CD14-positive monocyte (primary cell): ENCODE measurements at regions not wholly inside any gene's neighbourhood (a gene's known extent, or its start where the extent isn't known, plus 50 kb on each side); places are given as distances from the start of the nearest gene placed in this dataset.

Source experiments
- DNase-seq, 3 donors: peaks; one replicate each; pipeline ENCODE4 v3.0.0-alpha.2; 2011 to 2022
- H2AFZ ChIP-seq: 2 replicates; pipeline ENCODE4 v1.6.0; 2012; ENCODE audit warnings: mild to moderate bottlenecking, low read depth, low read length, inconsistent platforms; ENCODE audit not compliant: insufficient read depth, poor library complexity, severe bottlenecking
- H3K27ac ChIP-seq, 2 donors: 1 replicate in 1 of 2; 2 replicates in 1 of 2; pipeline ENCODE4 v1.5.1; 2012 to 2013; ENCODE audit warnings: low read length in 2 of 2, control low read depth in 1 of 2, inconsistent platforms in 1 of 2, low read depth in 1 of 2, mild to moderate bottlenecking in 1 of 2
- H3K27me3 ChIP-seq, 2 donors: one replicate each; pipeline versions ENCODE4 v1.6.0 to v1.6.1; 2011 to 2013; ENCODE audit warnings: low read length in 2 of 2; ENCODE audit not compliant: control insufficient read depth in 2 of 2, insufficient read depth in 2 of 2
- H3K36me3 ChIP-seq, 2 donors: replicated peaks in 1 of 2; 1 replicate in 1 of 2; 2 replicates in 1 of 2; pipeline versions ENCODE4 v1.5.1 to v1.6.1; 2012 to 2013; ENCODE audit warnings: low read length in 2 of 2, control low read depth in 1 of 2, inconsistent platforms in 1 of 2, mild to moderate bottlenecking in 1 of 2; ENCODE audit not compliant: insufficient read depth in 2 of 2, control insufficient read depth in 1 of 2
- H3K4me1 ChIP-seq, 2 donors: 1 replicate in 1 of 2; 2 replicates in 1 of 2; pipeline versions ENCODE4 v1.5.1 to v1.6.1; 2012 to 2013; ENCODE audit warnings: low read length in 2 of 2, control low read depth in 1 of 2, inconsistent platforms in 1 of 2, mild to moderate bottlenecking in 1 of 2, moderate library complexity in 1 of 2; ENCODE audit not compliant: insufficient read depth in 2 of 2, control insufficient read depth in 1 of 2
- H3K4me2 ChIP-seq: replicated peaks from 2 replicates; pipeline ENCODE3; 2012; ENCODE audit warnings: low read length, moderate library complexity, mild to moderate bottlenecking; ENCODE audit not compliant: poor library complexity, severe bottlenecking; ENCODE audit errors: extremely low read depth
- H3K4me3 ChIP-seq, 3 experiments: fragments of 200-600 bp in 1 of 3; sonication (generic) in 1 of 3; replicated peaks in 1 of 3; 1 replicate in 2 of 3; 2 replicates in 1 of 3; pipeline ENCODE4 v1.5.1; 2011 to 2013; ENCODE audit warnings: low read length in 3 of 3, mild to moderate bottlenecking in 3 of 3, control low read depth in 2 of 3, low read depth in 2 of 3, inconsistent platforms in 1 of 3, moderate library complexity in 1 of 3
- H3K79me2 ChIP-seq: 2 replicates; pipeline ENCODE4 v1.6.0; 2012; ENCODE audit warnings: mild to moderate bottlenecking, control low read depth, inconsistent platforms, low read length, moderate library complexity; ENCODE audit not compliant: insufficient read depth
- H3K9ac ChIP-seq: 2 replicates; pipeline ENCODE4 v1.6.0; 2017; ENCODE audit warnings: low read length, mild to moderate bottlenecking; ENCODE audit not compliant: insufficient read depth, poor library complexity, severe bottlenecking
- H3K9me3 ChIP-seq, 2 donors: replicated peaks in 1 of 2; 1 replicate in 1 of 2; 2 replicates in 1 of 2; pipeline versions ENCODE4 v1.5.1 to v1.6.1; 2012 to 2013; ENCODE audit warnings: low read length in 2 of 2, control low read depth in 1 of 2; ENCODE audit not compliant: control insufficient read depth in 1 of 2, insufficient read depth in 1 of 2
- H4K20me1 ChIP-seq: 2 replicates; pipeline ENCODE4 v1.6.0; 2012; ENCODE audit warnings: mild to moderate bottlenecking, low read length, control low read depth, moderate library complexity; ENCODE audit not compliant: insufficient read depth
- H3K27ac Mint-ChIP-seq, 7 donors: one replicate each; pipeline ENCODE4 v1.8.0; 2020; ENCODE audit warnings: mild to moderate bottlenecking in 7 of 7, mixed read lengths in 7 of 7, moderate library complexity in 6 of 7, inconsistent platforms in 2 of 7
- H3K27me3 Mint-ChIP-seq, 3 donors: one replicate each; pipeline ENCODE4 v1.8.0; 2021 to 2022; ENCODE audit warnings: low read depth in 3 of 3, mild to moderate bottlenecking in 3 of 3, mixed read lengths in 3 of 3, moderate library complexity in 3 of 3, inconsistent platforms in 1 of 3
- H3K36me3 Mint-ChIP-seq, 2 donors: one replicate each; pipeline ENCODE4 v1.8.0; 2020; ENCODE audit warnings: mixed read lengths in 2 of 2, inconsistent platforms in 1 of 2, mild to moderate bottlenecking in 1 of 2
- H3K4me1 Mint-ChIP-seq: one replicate; pipeline ENCODE4 v1.8.0; 2020; ENCODE audit warnings: mild to moderate bottlenecking, mixed read lengths
- H3K4me3 Mint-ChIP-seq, 2 donors: one replicate each; pipeline ENCODE4 v1.8.0; 2020; ENCODE audit warnings: mild to moderate bottlenecking in 2 of 2, mixed read lengths in 2 of 2, moderate library complexity in 1 of 2
- H3K9me3 Mint-ChIP-seq, 7 donors: one replicate each; pipeline ENCODE4 v1.8.0; 2020 to 2022; ENCODE audit warnings: mixed read lengths in 7 of 7, mild to moderate bottlenecking in 6 of 7, moderate library complexity in 6 of 7, inconsistent platforms in 2 of 7
- WGBS: methylation state at CpG from one replicate; pipeline ENCODE4 v1.1.5; 2013; ENCODE audit warnings: missing lambda C conversion rate; ENCODE audit not compliant: insufficient coverage; 5-methylcytosine and 5-hydroxymethylcytosine counted together
- intact Hi-C, 2 donors: fragments of 100-400 bp; cut with micrococcal nuclease; formaldehyde crosslinking; loops; one replicate each; pipeline versions ENCODE4 v1.15.0 to v1.15.1; 2023
- TF ChIP-seq, protein P1 (sequence below): fragments of 200-600 bp; IDR thresholded peaks from one replicate; pipeline ENCODE4 v1.8.0; 2022; ENCODE audit warnings: antibody characterized with exemption, mild to moderate bottlenecking

- Histone ChIP-seq H4K20me1 (no peaks in the 10 kb centered on the region), H3K4me2 (no peak overlapping the region), H3K9me3 (peaks cover 0 to 2% of the 10 kb centered on the region in 2 donors), H3K27ac (no peak overlapping the region), H3K79me2 (no peaks in the 10 kb centered on the region), H2AFZ (no peak overlapping the region), H3K9ac (no peak overlapping the region), H3K27me3 (no peaks in the 10 kb centered on the region), H3K36me3 (no peaks in the 10 kb centered on the region), H3K4me1 (peaks cover 8 to 15% of the 10 kb centered on the region in 2 donors), H3K4me3 (no peak overlapping the region)
- WGBS, result no CpG with 5 or more reads among the region's 4 CpGs
- no peak for DNase-seq
- H3K36me3 Mint-ChIP-seq, result peaks cover 0 to 8% of the 10 kb centered on the region in 2 donors
- H3K4me1 Mint-ChIP-seq, result peaks cover 35% of the 10 kb centered on the region
- TF ChIP-seq, protein P1, sequence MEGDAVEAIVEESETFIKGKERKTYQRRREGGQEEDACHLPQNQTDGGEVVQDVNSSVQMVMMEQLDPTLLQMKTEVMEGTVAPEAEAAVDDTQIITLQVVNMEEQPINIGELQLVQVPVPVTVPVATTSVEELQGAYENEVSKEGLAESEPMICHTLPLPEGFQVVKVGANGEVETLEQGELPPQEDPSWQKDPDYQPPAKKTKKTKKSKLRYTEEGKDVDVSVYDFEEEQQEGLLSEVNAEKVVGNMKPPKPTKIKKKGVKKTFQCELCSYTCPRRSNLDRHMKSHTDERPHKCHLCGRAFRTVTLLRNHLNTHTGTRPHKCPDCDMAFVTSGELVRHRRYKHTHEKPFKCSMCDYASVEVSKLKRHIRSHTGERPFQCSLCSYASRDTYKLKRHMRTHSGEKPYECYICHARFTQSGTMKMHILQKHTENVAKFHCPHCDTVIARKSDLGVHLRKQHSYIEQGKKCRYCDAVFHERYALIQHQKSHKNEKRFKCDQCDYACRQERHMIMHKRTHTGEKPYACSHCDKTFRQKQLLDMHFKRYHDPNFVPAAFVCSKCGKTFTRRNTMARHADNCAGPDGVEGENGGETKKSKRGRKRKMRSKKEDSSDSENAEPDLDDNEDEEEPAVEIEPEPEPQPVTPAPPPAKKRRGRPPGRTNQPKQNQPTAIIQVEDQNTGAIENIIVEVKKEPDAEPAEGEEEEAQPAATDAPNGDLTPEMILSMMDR, result no peak
- no peak overlapping the region for H3K27ac Mint-ChIP-seq
- H3K4me3 Mint-ChIP-seq, result no peak overlapping the region
- intact Hi-C loops, result no loop called here
- peaks cover 0 to 3% (median 0%) of the 10 kb centered on the region in 3 donors for H3K27me3 Mint-ChIP-seq
- H3K9me3 Mint-ChIP-seq, result peaks cover 2 to 16% (median 9%) of the 10 kb centered on the region in 7 donors
Measured at GRCh38 chr5:35377653-35378052, 147.4 kb upstream of the PRLR start.

DNA sequence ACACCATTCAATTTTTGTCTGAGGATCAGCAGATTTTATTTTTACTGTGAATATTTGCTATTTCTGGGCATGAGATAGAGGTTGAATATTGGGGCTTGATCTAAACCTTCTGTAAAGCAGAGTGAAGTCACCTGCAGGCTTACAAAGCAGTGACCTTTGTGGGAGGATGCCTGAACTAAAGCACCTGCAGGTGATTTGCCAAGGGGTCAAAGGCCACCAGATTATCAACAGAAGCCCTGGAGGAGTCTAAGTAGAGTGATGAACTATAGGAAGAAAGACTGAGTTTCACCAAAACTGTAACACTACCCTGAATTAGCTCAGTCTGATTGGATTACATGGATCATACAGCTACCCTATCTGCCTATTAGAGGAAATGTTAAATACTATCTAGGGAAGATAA is 144.3 kb upstream of the PRLR start:
- Histone ChIP-seq H3K79me2 (no peaks in the 10 kb centered on the region), H3K27ac (no peak overlapping the region), H3K9ac (no peak overlapping the region), H2AFZ (no peak overlapping the region), H3K36me3 (no peaks in the 10 kb centered on the region), H3K9me3 (no peaks in the 10 kb centered on the region), H3K4me3 (no peak overlapping the region), H3K4me1 (peaks cover 9 to 20% of the 10 kb centered on the region in 2 donors), H4K20me1 (no peaks in the 10 kb centered on the region), H3K27me3 (no peaks in the 10 kb centered on the region), H3K4me2 (no peak overlapping the region)
- Mint-ChIP-seq H3K4me1 (peaks cover 34% of the 10 kb centered on the region), H3K4me3 (no peak overlapping the region), H3K36me3 (peaks cover 0 to 4% of the 10 kb centered on the region in 2 donors), H3K27ac (no peak overlapping the region), H3K9me3 (peaks cover 0 to 12% (median 5%) of the 10 kb centered on the region in 7 donors), H3K27me3 (peaks cover 0 to 2% (median 2%) of the 10 kb centered on the region in 3 donors)
- TF ChIP-seq, protein P1, result no peak
- intact Hi-C loops, result no loop called here
- DNase-seq, result no peak
